Caco-2 (cell line): ENCODE measurements at regions not wholly inside any gene's neighbourhood (a gene's known extent, or its start where the extent isn't known, plus 50 kb on each side); places are given as distances from the start of the nearest gene placed in this dataset.
"Not testable (repeated sequence)": the region's sequence is repeated elsewhere in the genome, so short reads cannot be mapped to it uniquely, and the experiment has no call there.

Experiments
- BruUV-seq: library from RNA; stranded (reverse); fragments of 400-500 nt; replicated peaks from 2 replicates; lab custom pipeline; 2021; lab: Mats Ljungman, UMichigan
- CTCF ChIA-PET: fragments of 300-600 bp; sonication (Branson Sonifier 250); formaldehyde crosslinking; loops from one replicate; lab custom pipeline; 2022; ENCODE audit warnings: antibody characterized with exemption; lab: Charles Lee
- POLR2A ChIA-PET: fragments of 300-600 bp; sonication (Branson Sonifier 250); formaldehyde crosslinking; loops from one replicate; lab custom pipeline; 2022; ENCODE audit warnings: antibody characterized with exemption; lab: Charles Lee
- DNase-seq, 2 experiments: peaks; one replicate each; pipeline versions ENCODE4 v3.0.0 to v3.0.0-alpha.2; 2020 to 2022
- H3K27me3 ChIP-seq: replicated peaks from 2 replicates; pipeline ENCODE4 v1.6.0; 2011; ENCODE audit warnings: low read length; ENCODE audit not compliant: control insufficient read depth, insufficient read depth
- H3K36me3 ChIP-seq: 2 replicates; pipeline ENCODE4 v1.5.1; 2011; ENCODE audit warnings: low read length; ENCODE audit not compliant: control insufficient read depth, insufficient read depth
- H3K4me1 ChIP-seq: fragments of 250-450 bp; sonication (Bioruptor Pico); 2 replicates; pipeline ENCODE4 v1.5.1; 2020; ENCODE audit warnings: mild to moderate bottlenecking
- H3K4me3 ChIP-seq: 2 replicates; pipeline ENCODE4 v1.5.1; 2011; ENCODE audit warnings: low read depth, mild to moderate bottlenecking, control low read depth, low read length
- H3K9me3 ChIP-seq: fragments of 250-450 bp; sonication (Bioruptor Pico); 2 replicates; pipeline ENCODE4 v1.5.1; 2020; ENCODE audit warnings: mild to moderate bottlenecking, moderate library complexity
- H3K27ac Mint-ChIP-seq: one replicate; pipeline ENCODE4 v1.8.0; 2022; ENCODE audit warnings: mixed read lengths; ENCODE audit not compliant: unreplicated experiment
- H3K27me3 Mint-ChIP-seq: one replicate; pipeline ENCODE4 v1.8.0; 2022; ENCODE audit warnings: mixed read lengths; ENCODE audit not compliant: insufficient read depth, unreplicated experiment
- H3K36me3 Mint-ChIP-seq: one replicate; pipeline ENCODE4 v1.8.0; 2022; ENCODE audit warnings: mild to moderate bottlenecking, mixed read lengths; ENCODE audit not compliant: insufficient read depth, unreplicated experiment
- H3K4me1 Mint-ChIP-seq: one replicate; pipeline ENCODE4 v1.8.0; 2022; ENCODE audit warnings: low read depth, mixed read lengths; ENCODE audit not compliant: unreplicated experiment
- H3K4me3 Mint-ChIP-seq: one replicate; pipeline ENCODE4 v1.8.0; 2022; ENCODE audit warnings: mild to moderate bottlenecking, moderate library complexity, mixed read lengths; ENCODE audit not compliant: unreplicated experiment
- H3K9me3 Mint-ChIP-seq: one replicate; pipeline ENCODE4 v1.8.0; 2022; ENCODE audit warnings: mixed read lengths; ENCODE audit not compliant: unreplicated experiment
- CTCF ChIP-seq, 2 experiments: fragments of 200-600 bp in 1 of 2; IDR thresholded peaks; 1 replicate in 1 of 2; 2 replicates in 1 of 2; pipeline versions ENCODE4 v1.5.1 to v1.8.0; 2011 to 2022; ENCODE audit warnings: antibody characterized with exemption in 1 of 2, control low read depth in 1 of 2, inconsistent platforms in 1 of 2, low read depth in 1 of 2, low read length in 1 of 2, mild to moderate bottlenecking in 1 of 2, moderate library complexity in 1 of 2; ENCODE audit not compliant: insufficient read depth in 1 of 2, severe bottlenecking in 1 of 2, unreplicated experiment in 1 of 2
- intact Hi-C: fragments of 100-400 bp; cut with micrococcal nuclease; formaldehyde crosslinking; loops from one replicate; pipeline ENCODE4 v1.10.0; 2022; ENCODE audit not compliant: unreplicated experiment

- CTCF ChIA-PET: no interaction called here
- no peak overlapping the region for H3K27ac Mint-ChIP-seq
- intact Hi-C loops: no loop called here
- Histone ChIP-seq H3K4me1 (no peaks in the 10 kb centered on the region), H3K9me3 (no peaks in the 10 kb centered on the region), H3K36me3 (no peaks in the 10 kb centered on the region), H3K27me3 (no peaks in the 10 kb centered on the region), H3K4me3 (no peak overlapping the region)
- no TSS peak for BruUV-seq
- no peak overlapping the region for H3K4me3 Mint-ChIP-seq
- DNase-seq: no peak
- H3K27me3 Mint-ChIP-seq: no peaks in the 10 kb centered on the region
- POLR2A ChIA-PET: no interaction called here
- no peaks in the 10 kb centered on the region for H3K4me1 Mint-ChIP-seq
- no peaks in the 10 kb centered on the region for H3K9me3 Mint-ChIP-seq
- no peaks in the 10 kb centered on the region for H3K36me3 Mint-ChIP-seq
- TF ChIP-seq CTCF (IDR thresholded peaks at IDR 0.05; ENCODE audit: insufficient read depth in 1 of 2, low read depth in 1 of 2, low read length in 1 of 2, severe bottlenecking in 1 of 2, unreplicated experiment in 1 of 2): no peak
Measured at GRCh38 chr21:23579573-23579972, 2027.7 kb downstream of the MRPL39 start.

- H3K36me3 Mint-ChIP-seq: no peaks in the 10 kb centered on the region
- Histone ChIP-seq H3K4me1 (no peaks in the 10 kb centered on the region), H3K36me3 (no peaks in the 10 kb centered on the region), H3K9me3 (no peaks in the 10 kb centered on the region), H3K4me3 (no peak overlapping the region), H3K27me3 (no peaks in the 10 kb centered on the region)
- no peaks in the 10 kb centered on the region for H3K4me1 Mint-ChIP-seq
- POLR2A ChIA-PET: no interaction called here
- intact Hi-C loops: no loop called here
- no peak overlapping the region for H3K27ac Mint-ChIP-seq
- TF ChIP-seq CTCF (IDR thresholded peaks at IDR 0.05; ENCODE audit: insufficient read depth in 1 of 2, low read depth in 1 of 2, low read length in 1 of 2, severe bottlenecking in 1 of 2, unreplicated experiment in 1 of 2): no peak
- H3K4me3 Mint-ChIP-seq: no peak overlapping the region
- no peak for DNase-seq
- CTCF ChIA-PET: no interaction called here
- H3K27me3 Mint-ChIP-seq: no peaks in the 10 kb centered on the region
- H3K9me3 Mint-ChIP-seq: no peaks in the 10 kb centered on the region
- BruUV-seq: no TSS peak
Measured at GRCh38 chr21:23578027-23578426, 2029.3 kb downstream of the MRPL39 start.

- H3K4me3 Mint-ChIP-seq: no peak overlapping the region
- H3K27me3 Mint-ChIP-seq: no peaks in the 10 kb centered on the region
- CTCF ChIA-PET: no interaction called here
- H3K9me3 Mint-ChIP-seq: no peaks in the 10 kb centered on the region
- DNase-seq: no peak
- no peak overlapping the region for H3K27ac Mint-ChIP-seq
- no TSS peak for BruUV-seq
- no peaks in the 10 kb centered on the region for H3K4me1 Mint-ChIP-seq
- POLR2A ChIA-PET: no interaction called here
- TF ChIP-seq CTCF (IDR thresholded peaks at IDR 0.05; ENCODE audit: insufficient read depth in 1 of 2, low read depth in 1 of 2, low read length in 1 of 2, severe bottlenecking in 1 of 2, unreplicated experiment in 1 of 2): no peak
- intact Hi-C loops: no loop called here
- no peaks in the 10 kb centered on the region for H3K27me3 ChIP-seq
- H3K9me3 ChIP-seq: no peaks in the 10 kb centered on the region
- H3K4me1 ChIP-seq: no peaks in the 10 kb centered on the region
- H3K36me3 Mint-ChIP-seq: no peaks in the 10 kb centered on the region
- no peak overlapping the region for H3K4me3 ChIP-seq
- no peaks in the 10 kb centered on the region for H3K36me3 ChIP-seq
Measured at GRCh38 chr21:23574932-23575331, 2032.3 kb downstream of the MRPL39 start.

- intact Hi-C loops, H3K4me1 ChIP-seq, H3K9me3 Mint-ChIP-seq, H3K27me3 ChIP-seq, H3K4me1 Mint-ChIP-seq, H3K9me3 ChIP-seq, POLR2A ChIA-PET, BruUV-seq, H3K27ac Mint-ChIP-seq, CTCF ChIA-PET, DNase-seq, H3K36me3 ChIP-seq, H3K27me3 Mint-ChIP-seq, H3K36me3 Mint-ChIP-seq, H3K4me3 ChIP-seq, H3K4me3 Mint-ChIP-seq: not testable (repeated sequence)
Measured at GRCh38 chr21:23548924-23549323, 2058.4 kb downstream of the MRPL39 start.
